WI38 (cell line): ENCODE measurements at regions not wholly inside any gene's neighbourhood (a gene's known extent, or its start where the extent isn't known, plus 50 kb on each side); places are given as distances from the start of the nearest gene placed in this dataset.
"Not testable (repeated sequence)": the region's sequence is repeated elsewhere in the genome, so short reads cannot be mapped to it uniquely, and the experiment has no call there.

ENCODE experiments used
- H3K4me3 ChIP-seq: 2 replicates; pipeline ENCODE4 v1.5.1; 2011; ENCODE audit warnings: low read depth, mild to moderate bottlenecking, control low read depth, low read length
- TF ChIP-seq, protein P1 (sequence below): IDR thresholded peaks from 2 replicates; pipeline ENCODE4 v1.5.1; 2012; ENCODE audit warnings: low read depth, mild to moderate bottlenecking, control low read depth, low read length

- no peak overlapping the region for H3K4me3 ChIP-seq
- TF ChIP-seq, protein P1, sequence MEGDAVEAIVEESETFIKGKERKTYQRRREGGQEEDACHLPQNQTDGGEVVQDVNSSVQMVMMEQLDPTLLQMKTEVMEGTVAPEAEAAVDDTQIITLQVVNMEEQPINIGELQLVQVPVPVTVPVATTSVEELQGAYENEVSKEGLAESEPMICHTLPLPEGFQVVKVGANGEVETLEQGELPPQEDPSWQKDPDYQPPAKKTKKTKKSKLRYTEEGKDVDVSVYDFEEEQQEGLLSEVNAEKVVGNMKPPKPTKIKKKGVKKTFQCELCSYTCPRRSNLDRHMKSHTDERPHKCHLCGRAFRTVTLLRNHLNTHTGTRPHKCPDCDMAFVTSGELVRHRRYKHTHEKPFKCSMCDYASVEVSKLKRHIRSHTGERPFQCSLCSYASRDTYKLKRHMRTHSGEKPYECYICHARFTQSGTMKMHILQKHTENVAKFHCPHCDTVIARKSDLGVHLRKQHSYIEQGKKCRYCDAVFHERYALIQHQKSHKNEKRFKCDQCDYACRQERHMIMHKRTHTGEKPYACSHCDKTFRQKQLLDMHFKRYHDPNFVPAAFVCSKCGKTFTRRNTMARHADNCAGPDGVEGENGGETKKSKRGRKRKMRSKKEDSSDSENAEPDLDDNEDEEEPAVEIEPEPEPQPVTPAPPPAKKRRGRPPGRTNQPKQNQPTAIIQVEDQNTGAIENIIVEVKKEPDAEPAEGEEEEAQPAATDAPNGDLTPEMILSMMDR, result no peak
Measured at GRCh38 chr20:7773511-7773910, 166.7 kb downstream of the HAO1 start.

GRCh38 chr20:7775072-7775471, 165.2 kb downstream of the HAO1 start:
- TF ChIP-seq, protein P1, result no peak

DNA sequence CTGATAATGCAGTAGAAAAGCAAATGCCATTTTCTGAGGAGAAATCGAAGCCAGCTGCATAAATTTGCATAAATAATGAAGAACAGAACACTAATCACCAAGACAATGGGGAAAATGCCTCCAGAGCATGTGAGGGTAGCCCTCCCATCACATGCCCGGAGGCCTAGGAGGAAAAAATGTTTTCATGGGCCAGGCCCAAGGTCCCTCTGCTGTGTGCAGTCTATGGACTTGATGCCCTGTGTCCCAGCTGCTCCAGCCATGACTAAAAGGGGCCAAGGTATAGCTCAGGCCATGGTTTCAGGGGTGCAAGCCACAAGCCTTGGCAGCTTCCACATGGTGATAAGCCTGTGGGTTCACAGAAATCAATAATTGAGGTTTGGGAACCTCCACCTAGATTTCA, 164.1 kb downstream of the HAO1 start:
- TF ChIP-seq, protein P1, result no peak
- no peak overlapping the region for H3K4me3 ChIP-seq

More at GRCh38 chr20:7775072-7775471, 165.2 kb downstream of the HAO1 start:
- no peak overlapping the region for H3K4me3 ChIP-seq

- H3K4me3 ChIP-seq, result no peak overlapping the region
- TF ChIP-seq, protein P1, result no peak
Measured at GRCh38 chr20:7790189-7790588, 150.1 kb downstream of the HAO1 start.

DNA sequence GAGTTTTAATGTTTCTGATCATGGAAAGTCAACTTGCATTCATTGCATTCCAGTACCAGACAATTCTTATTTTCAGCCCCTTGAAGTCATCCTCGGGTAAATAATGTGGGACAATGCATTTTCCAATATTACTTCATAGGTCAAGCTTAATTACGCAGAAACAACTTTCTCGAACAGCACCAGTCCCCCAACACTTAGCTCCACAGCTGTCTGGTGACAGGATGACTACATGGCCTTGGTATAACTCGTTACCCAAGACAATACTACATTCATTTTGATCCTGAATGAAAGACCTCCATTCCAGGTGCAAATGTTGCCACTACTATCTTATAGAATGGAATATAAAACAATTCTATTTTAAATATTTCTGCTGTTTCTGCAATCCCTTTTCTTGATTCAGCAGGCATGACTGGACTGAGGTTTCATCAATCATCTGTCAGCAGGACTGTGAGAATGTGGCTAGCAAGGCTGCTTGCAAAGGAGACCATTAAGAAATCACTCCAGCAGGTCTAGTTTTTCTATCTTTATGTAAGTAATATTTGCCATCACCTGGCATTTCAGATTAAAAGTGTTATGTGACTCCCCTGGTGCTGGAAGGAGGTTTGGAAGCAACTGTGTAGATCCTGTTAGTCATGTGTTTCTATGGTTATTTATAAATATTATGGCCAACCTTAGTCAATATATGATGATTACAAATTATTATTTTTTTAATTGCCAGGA, 147.9 kb downstream of the HAO1 start:
- TF ChIP-seq, protein P1, result no peak

DNA sequence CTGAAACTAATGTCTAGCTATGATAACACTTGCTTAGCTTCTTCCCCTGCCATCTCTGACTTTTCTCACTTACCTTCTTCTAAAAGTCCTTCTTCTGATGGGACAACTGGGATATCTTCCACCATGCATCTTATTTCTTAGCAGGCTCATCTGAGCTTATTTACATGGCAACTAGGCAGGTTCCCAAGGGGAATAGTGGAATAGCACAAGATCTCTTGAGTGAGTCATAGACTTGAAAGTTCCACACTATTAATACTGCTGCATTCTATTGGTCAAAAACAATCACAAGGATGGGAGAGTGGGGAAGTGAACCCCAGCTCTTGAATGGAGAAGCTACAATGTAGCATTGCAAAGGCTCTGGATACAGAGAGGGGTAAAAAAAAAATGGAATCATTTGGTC, 142.1 kb downstream of the HAO1 start:
- TF ChIP-seq, protein P1, result no peak
- no peak overlapping the region for H3K4me3 ChIP-seq

More for the DNA sequence above, 147.9 kb downstream of the HAO1 start:
- no peak overlapping the region for H3K4me3 ChIP-seq

DNA sequence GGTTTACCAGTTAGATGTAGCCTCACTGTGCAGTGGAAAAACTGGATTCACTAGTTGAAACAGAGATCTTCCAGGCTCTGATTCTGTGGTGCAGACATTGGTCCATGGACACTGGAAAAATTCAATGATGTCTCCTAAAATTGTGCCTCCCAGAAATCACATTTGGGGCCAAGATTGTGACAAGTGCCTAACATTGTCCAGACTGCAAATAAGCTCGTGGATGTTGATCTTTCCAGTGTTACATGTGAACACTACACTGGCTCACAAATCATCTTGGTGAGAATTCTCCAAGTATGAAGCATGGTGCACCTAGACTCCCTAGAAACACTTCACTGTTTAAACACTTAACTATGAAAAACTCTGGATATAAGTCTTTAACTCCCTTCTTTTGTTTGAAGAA, 140.4 kb downstream of the HAO1 start:
- H3K4me3 ChIP-seq, result no peak overlapping the region
- TF ChIP-seq, protein P1, result no peak

GRCh38 chr20:7803411-7804151, 136.7 kb downstream of the HAO1 start:
- H3K4me3 ChIP-seq, result not testable (repeated sequence)
